ENCODE measurements at regions not wholly inside any gene's neighbourhood (a gene's known extent, or its start where the extent isn't known, plus 50 kb on each side); places are given as distances from the start of the nearest gene placed in this dataset.

- no peak for DNase-seq
These were observed 311.3 kb downstream of the TNS1 start for GRCh38 chr2:217691516-217691915.

- no peak for DNase-seq
These were observed 313.7 kb downstream of the TNS1 start for GRCh38 chr2:217689053-217689452.

DNA sequence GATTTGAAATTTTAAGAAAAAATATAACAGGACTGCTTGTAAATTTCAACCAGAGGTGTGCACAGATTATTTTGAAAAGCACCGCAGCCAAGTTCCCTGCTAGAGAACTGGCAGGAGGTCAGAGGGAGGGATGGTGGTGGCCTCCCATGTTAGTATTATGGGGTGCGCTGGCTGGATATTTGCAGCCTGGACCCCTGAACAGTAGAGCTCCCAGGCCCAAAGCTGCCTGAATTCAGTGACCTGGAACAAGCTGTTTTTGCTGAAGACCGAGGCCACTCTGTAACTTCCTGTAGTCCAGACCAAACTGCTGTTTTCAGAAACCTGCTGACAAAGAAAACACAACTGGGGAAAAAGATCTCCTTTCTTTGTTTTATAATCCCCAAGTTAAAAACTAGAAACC, 314.3 kb downstream of the TNS1 start:
- DNase-seq: no peak

DNA sequence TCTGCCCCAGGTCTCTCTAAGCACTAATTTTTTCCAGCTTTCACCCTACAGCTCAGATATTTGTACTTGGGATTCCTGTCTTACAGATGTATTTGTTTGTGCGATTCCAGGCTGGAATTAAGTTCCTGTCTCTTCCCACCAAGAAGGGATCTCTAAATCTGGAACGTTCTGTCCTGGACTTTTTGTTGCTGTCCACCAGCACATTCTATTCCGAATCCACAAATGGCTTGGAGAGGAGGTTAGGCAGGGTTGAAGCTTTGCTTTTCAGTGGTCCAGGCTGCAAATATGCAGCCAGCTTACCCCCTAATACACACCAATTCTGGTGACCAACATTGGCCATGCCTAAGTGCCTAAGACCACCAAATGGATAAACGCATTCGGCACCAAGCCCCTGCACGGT, 315.0 kb downstream of the TNS1 start:
- DNase-seq: no peak

DNA sequence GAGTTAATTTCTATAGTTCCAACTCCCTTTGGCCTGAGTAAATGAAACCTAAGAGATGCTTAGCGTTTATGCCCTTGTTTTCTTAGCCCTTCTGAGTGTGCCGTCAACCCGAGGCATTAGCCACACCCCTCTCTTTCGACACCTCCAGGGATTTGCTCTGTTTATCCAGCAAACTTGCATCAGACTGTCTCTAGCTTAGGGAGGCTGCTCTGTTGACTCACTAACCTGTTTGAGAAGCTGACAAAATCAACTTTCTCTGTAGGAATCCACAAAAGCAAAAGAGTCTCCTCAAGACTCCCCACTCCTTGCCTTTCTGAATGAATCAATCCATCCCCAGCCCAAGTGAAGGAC, 317.6 kb downstream of the TNS1 start:
- DNase-seq: no peak

- DNase-seq: no peak
These were observed 318.2 kb downstream of the TNS1 start for GRCh38 chr2:217684431-217685254.

DNA sequence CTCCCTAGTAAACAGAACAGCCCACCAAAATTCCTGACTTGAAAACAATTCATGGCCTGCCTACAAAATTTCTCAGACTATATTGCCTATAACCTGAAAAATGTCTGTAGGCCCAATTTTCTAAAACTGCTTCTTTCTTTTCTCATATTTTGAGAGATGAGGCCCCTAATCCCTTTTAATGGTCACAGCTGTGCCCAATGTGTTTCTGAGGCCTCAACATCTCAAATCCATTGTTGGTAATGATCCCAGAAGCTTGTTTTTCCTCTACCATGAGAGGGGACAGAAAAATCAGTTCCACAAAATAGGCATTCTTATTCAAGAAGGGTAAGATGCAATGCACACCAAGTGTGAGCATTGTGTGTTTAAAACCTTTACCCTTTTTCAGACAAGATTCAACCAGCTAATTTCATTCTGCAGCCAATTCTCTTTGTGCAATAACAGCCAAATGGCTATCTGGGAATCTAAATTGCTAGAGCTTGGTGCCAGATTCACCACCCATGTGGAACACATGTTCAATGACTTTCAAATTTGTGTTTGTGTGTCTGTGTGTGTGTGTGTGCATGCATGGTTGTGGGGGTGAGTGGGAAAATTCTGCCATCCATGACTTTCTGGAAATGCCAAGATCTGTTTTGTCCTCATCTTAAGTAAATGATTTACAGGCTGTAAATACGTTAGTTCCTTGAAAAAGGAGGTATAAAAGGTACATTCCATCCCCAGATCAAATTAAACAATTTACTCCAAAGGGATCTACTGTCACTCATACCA, 319.5 kb downstream of the TNS1 start:
- no peak for DNase-seq

DNA sequence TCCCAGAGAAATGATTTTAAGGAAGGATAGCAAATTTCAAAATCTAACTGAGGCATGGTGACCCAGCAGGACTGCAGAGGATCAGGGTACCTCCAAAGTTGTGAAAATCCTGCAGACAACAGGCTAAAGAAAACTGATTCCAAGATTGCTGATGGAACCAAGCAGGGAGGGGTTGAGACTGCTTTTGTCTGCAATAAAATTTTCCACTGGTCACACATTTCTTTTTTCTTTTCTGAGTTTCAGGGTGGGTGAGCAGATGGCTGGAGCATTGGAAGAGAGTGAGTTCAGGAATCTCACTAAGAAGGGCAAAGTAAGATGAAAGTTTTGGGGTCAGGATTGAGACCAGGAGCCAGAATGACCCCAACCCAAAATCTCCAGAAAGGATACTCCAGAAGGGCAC, 321.0 kb downstream of the TNS1 start:
- no peak for DNase-seq

DNA sequence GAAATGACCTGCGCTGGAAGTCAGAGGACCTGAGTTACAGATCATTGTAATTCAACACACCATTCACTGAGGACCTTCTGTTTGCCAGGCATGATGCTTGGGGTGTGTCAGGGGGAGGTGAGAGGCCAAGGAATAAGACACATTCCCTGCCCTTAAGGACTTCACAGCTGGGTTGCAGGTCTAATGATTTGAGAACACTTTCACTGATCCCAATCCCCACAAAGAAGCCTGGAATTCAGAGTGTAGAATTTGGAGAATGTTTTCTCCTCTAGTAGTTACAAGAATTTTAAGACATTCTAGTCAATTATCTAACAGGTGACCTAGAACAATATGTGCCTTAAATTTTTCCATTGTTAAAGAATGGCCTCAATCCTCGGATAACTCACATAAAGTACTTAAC, 322.4 kb downstream of the TNS1 start:
- DNase-seq: no peak

- DNase-seq: no peak
These were observed 329.2 kb downstream of the TNS1 start for GRCh38 chr2:217673627-217674026.

DNA sequence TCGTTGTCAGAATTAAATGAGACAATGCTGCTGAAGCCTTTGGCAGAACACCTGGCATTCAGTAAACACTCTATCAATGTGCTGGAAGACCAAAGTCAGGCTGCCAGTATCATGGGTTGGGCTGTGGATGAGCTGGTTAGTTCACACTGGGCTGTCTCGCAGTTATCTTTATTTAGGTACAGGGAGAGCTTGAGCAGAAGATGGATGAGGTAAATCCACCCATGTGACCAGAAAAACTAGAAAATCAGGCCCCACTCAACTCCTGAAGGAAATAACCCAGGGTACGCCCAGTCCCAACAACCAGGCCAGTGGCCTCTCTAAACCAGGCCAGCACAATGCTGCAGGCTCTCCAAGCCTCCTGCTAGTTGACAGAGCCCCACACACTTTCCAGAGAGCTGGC, 330.3 kb downstream of the TNS1 start:
- DNase-seq: no peak

DNA sequence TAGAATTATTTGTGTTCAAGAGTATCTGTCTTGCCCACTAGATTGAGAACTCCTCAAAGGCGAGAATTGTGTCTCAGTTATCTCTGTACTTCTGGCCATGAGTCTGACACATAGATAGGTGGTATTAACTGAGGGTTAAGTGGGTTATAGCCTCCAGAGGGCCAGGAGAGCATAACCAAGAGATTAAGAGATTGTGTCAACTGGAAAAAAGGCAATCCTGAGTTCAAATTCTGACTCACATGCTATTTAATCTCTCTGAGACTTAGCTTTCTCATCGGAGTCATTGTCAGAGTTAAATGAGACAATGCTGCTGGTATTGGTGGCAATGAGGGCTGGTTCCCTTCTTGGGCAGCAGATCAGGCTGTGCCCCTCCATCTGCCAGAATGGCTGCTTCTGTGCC, 330.9 kb downstream of the TNS1 start:
- no peak for DNase-seq

DNA sequence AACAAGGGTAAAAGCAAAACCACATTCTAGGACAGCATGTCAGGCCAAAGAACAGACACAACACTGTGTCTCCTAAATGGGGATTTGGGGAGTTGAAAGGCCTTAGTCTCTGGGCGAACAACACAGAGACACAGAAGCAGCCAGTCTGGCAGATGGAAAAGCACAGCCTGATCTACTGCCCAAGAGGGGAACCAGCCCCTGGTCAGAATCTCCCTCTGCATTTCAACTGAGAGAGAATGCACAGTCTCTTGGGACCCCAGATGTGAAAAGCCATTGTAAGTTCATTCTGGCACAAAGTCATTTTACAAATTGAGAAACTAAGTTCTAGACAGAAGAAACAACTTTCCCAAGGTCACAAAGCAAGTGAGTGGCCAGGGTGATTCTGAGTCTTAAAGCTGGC, 331.7 kb downstream of the TNS1 start:
- DNase-seq: no peak

DNA sequence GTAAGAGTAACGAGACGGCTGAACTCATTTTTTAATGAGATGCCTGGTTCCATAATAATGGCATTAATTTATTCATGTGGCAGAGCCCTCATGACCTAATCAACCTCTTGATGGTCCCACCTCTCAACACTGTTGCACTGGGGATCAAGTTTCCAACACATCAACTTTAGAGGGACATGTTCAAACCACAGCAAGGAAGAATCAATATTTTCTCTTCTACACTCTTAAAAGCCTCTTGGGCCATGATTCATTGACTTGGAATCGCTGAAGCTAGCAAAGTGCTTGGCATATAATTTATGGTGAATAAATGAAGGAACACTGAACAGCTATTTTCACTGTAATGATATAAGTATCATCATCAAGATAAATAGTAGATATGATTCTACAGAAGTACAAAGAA, 333.0 kb downstream of the TNS1 start:
- DNase-seq: no peak

- no peak for DNase-seq
These were observed 335.3 kb downstream of the TNS1 start for GRCh38 chr2:217667512-217667911.

GRCh38 chr2:217667035-217667434, 335.8 kb downstream of the TNS1 start:
- no peak for DNase-seq

- DNase-seq: no peak
These were observed 336.5 kb downstream of the TNS1 start for GRCh38 chr2:217666338-217666737.

DNA sequence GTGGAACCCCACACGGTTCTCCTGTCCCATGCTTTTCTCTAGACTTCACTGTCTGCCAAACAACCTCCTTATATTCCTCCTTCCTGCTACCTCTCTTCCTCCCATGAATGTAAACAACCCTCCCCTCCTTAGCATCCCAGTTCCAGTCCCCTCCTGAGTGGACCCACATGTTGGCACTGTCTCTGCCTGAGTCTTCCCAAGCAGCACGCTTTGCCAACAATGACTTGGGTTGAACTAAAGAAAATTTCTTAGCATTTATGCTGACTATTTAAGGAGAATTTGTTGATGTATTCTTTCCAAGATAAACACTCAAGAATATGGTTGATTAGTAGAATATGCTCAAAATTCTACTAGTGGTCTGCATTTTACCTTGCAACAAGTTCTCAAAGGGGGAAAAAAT, 338.0 kb downstream of the TNS1 start:
- no peak for DNase-seq

DNA sequence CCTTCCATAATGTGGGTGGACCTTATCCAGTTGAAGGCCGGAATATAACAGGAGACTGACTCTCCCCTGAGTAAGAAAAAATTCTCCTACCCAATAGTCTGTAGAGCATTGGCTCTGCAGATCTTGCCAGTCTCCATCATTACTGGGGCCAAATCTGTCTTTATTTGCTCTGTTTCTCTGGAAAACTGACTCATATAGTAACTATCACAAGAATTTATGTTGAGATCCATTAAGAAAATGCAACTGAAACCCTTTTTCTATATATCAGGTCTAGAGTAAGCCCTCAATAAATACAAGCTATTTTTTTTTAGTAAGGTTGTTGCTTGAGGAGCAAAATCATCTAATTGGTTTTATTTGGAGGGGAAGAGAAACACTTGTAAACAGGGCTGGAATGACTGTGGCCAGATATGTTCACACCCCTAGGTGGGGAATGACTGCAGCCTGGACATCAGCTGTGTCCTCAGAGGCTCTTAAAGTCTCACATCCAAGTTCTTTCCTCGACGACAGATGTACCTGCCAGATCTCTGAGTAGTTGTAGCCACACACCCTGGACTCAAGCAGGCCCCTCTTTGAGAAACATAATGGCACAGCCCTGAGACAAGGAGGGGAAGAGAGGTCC, 339.7 kb downstream of the TNS1 start:
- no peak for DNase-seq

- no peak for DNase-seq
These were observed 341.4 kb downstream of the TNS1 start for GRCh38 chr2:217661378-217661777.

DNA sequence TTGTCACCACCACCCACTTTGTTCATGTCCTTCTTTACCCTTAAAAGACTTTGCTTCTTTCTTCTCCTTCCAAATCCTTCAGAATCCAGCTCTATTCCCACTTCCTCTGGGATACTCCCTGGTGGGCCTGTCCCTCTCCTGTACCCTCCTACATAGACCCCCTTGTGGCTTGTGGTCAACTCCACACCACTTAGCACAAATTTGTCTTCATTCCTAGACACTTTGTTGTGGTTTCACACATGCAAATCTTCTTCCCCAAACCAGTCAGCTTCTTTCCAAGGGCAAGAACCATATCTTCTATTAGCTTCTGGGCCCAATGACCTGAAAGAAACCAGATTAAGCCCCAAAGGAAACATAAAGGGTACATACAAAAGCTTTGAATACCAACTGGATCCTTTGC, 342.4 kb downstream of the TNS1 start:
- DNase-seq: no peak

DNA sequence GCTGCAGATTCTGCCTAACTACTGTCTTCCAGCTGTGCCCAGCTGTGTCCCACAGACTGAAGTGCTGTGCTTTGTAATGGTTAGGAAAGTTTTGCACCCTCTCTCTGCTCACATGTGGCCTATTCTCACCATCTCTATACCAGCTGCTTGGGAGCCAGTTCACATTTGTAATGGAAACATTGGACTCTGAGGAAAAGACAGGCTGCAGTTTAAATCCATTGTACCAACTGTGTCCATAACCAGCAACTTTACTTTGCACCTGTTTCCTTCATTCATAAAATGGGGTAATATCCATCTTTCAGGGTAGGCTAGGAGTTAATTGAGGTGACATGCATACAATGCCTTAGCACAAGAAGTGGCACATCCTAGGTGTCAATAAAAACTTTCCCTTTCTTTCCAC, 344.0 kb downstream of the TNS1 start:
- no peak for DNase-seq

DNA sequence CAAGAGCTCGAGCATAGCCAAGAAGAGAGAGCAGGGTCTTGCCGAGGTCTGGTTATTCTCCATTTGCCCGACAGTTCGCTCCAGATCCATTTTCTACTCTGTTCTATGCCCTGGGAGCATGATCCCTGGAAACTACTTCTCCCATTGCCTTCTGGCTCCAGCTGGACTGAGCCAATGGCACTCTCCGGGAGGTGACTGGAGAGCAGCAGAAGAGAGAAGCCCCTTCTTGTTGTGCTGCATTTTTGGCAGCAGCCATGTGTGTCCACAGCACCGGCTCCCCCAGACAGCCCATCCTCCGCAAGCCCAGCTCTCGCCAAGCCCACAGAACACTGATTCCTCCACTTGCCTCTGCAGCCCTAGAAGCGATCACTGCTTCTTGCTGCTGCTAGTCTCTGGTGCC, 345.5 kb downstream of the TNS1 start:
- peak in 34 of 58 donors; percentile 5 to 72 (median 34) for DNase-seq
